Peyer's patch (tissue), 4 donors: ENCODE measurements at regions not wholly inside any gene's neighbourhood (a gene's known extent, or its start where the extent isn't known, plus 50 kb on each side); places are given as distances from the start of the nearest gene placed in this dataset.

ENCODE experiments used
- DNase-seq, 3 donors: peaks; one replicate each; pipeline ENCODE4 v3.0.0-alpha.2; 2017 to 2019
- H3K27ac ChIP-seq, 4 donors: fragments of 200-600 bp; sonication (generic); one replicate each; pipeline ENCODE4 v1.5.1; 2016 to 2019
- H3K27me3 ChIP-seq, 2 donors: fragments of 200-600 bp; sonication (generic); one replicate each; pipeline ENCODE4 v1.5.1; 2019
- H3K36me3 ChIP-seq, 3 donors: fragments of 200-600 bp; sonication (generic); one replicate each; pipeline ENCODE4 v1.5.1; 2016 to 2019
- H3K4me1 ChIP-seq, 4 donors: fragments of 200-600 bp; sonication (generic); one replicate each; pipeline ENCODE4 v1.5.1; 2016 to 2019
- H3K4me3 ChIP-seq, 4 donors: fragments of 200-600 bp; sonication (generic); 1 replicate in 3 of 4; 2 replicates in 1 of 4; pipeline ENCODE4 v1.5.1; 2016 to 2019; ENCODE audit warnings: mild to moderate bottlenecking in 1 of 4
- H3K9me3 ChIP-seq, 4 donors: fragments of 200-600 bp; sonication (generic); one replicate each; pipeline ENCODE4 v1.5.1; 2016 to 2019; ENCODE audit warnings: mild to moderate bottlenecking in 1 of 4
- CTCF ChIP-seq, 6 experiments: fragments of 450-650 bp in 4 of 6; fragments of 200-600 bp in 2 of 6; sonication (generic) in 1 of 6; IDR thresholded peaks; one replicate each; pipeline ENCODE4 v1.5.1; 2017 to 2019; ENCODE audit warnings: antibody characterized with exemption in 6 of 6, mild to moderate bottlenecking in 3 of 6, moderate library complexity in 1 of 6
- POLR2A ChIP-seq, 2 donors: fragments of 450-650 bp; IDR thresholded peaks; one replicate each; pipeline ENCODE4 v1.5.1; 2017; ENCODE audit warnings: antibody characterized with exemption in 2 of 2, mild to moderate bottlenecking in 2 of 2, moderate library complexity in 2 of 2

- DNase-seq, result no peak
- Histone ChIP-seq H3K27ac (no peak overlapping the region), H3K27me3 (no peaks in the 10 kb centered on the region), H3K9me3 (no peaks in the 10 kb centered on the region), H3K36me3 (no peaks in the 10 kb centered on the region), H3K4me3 (no peak overlapping the region), H3K4me1 (no peaks in the 10 kb centered on the region)
- TF ChIP-seq CTCF (IDR thresholded peaks at IDR 0.05), result no peak
- TF ChIP-seq POLR2A (IDR thresholded peaks at IDR 0.05), result no peak
These were observed 336.9 kb downstream of the DUSP6 start for GRCh38 chr12:89015419-89015818.

GRCh38 chr12:88998421-88998820 lies 353.9 kb downstream of the DUSP6 start:
- no peaks in the 10 kb centered on the region for H3K36me3 ChIP-seq
- H3K27ac ChIP-seq, result no peak overlapping the region
- no peak overlapping the region for H3K4me3 ChIP-seq
- TF ChIP-seq CTCF (IDR thresholded peaks at IDR 0.05) (no peak), POLR2A (IDR thresholded peaks at IDR 0.05) (no peak)
- no peaks in the 10 kb centered on the region for H3K4me1 ChIP-seq
- no peaks in the 10 kb centered on the region for H3K9me3 ChIP-seq
- no peak for DNase-seq
- no peaks in the 10 kb centered on the region for H3K27me3 ChIP-seq

- Histone ChIP-seq H3K9me3 (no peaks in the 10 kb centered on the region), H3K27me3 (no peaks in the 10 kb centered on the region), H3K27ac (no peak overlapping the region), H3K36me3 (no peaks in the 10 kb centered on the region), H3K4me3 (no peak overlapping the region), H3K4me1 (no peaks in the 10 kb centered on the region)
- no peak for TF ChIP-seq POLR2A (IDR thresholded peaks at IDR 0.05)
- TF ChIP-seq CTCF (IDR thresholded peaks at IDR 0.05), result no peak
- DNase-seq, result no peak
These were observed 356.0 kb downstream of the DUSP6 start for GRCh38 chr12:88996200-88996788.

GRCh38 chr12:88994971-88995370 lies 357.3 kb downstream of the DUSP6 start:
- Histone ChIP-seq H3K4me3 (no peak overlapping the region), H3K9me3 (no peaks in the 10 kb centered on the region), H3K4me1 (no peaks in the 10 kb centered on the region), H3K36me3 (no peaks in the 10 kb centered on the region), H3K27me3 (no peaks in the 10 kb centered on the region), H3K27ac (no peak overlapping the region)
- TF ChIP-seq POLR2A (IDR thresholded peaks at IDR 0.05) (no peak), CTCF (IDR thresholded peaks at IDR 0.05) (no peak)
- no peak for DNase-seq

- no peaks in the 10 kb centered on the region for H3K36me3 ChIP-seq
- no peak for DNase-seq
- no peaks in the 10 kb centered on the region for H3K4me1 ChIP-seq
- no peaks in the 10 kb centered on the region for H3K27me3 ChIP-seq
- H3K4me3 ChIP-seq, result no peak overlapping the region
- no peaks in the 10 kb centered on the region for H3K9me3 ChIP-seq
- no peak overlapping the region for H3K27ac ChIP-seq
- no peak for TF ChIP-seq CTCF (IDR thresholded peaks at IDR 0.05)
- no peak for TF ChIP-seq POLR2A (IDR thresholded peaks at IDR 0.05)
These were observed 357.8 kb downstream of the DUSP6 start for GRCh38 chr12:88994537-88994936.

- no peak overlapping the region for H3K27ac ChIP-seq
- H3K36me3 ChIP-seq, result no peaks in the 10 kb centered on the region
- no peak for DNase-seq
- TF ChIP-seq CTCF (IDR thresholded peaks at IDR 0.05) (peak in 5 of 6 experiments; percentile 30 to 76 (median 66)), POLR2A (IDR thresholded peaks at IDR 0.05) (no peak)
- H3K4me3 ChIP-seq, result no peak overlapping the region
- H3K4me1 ChIP-seq, result no peaks in the 10 kb centered on the region
- no peaks in the 10 kb centered on the region for H3K9me3 ChIP-seq
- H3K27me3 ChIP-seq, result no peaks in the 10 kb centered on the region
These were observed 358.6 kb downstream of the DUSP6 start for GRCh38 chr12:88993651-88994050.
